GM21360 (cell line): ENCODE measurements at regions not wholly inside any gene's neighbourhood (a gene's known extent, or its start where the extent isn't known, plus 50 kb on each side); places are given as distances from the start of the nearest gene placed in this dataset.
"Not testable (repeated sequence)": the region's sequence is repeated elsewhere in the genome, so short reads cannot be mapped to it uniquely, and the experiment has no call there.

Experiments used
- ATAC-seq: cut with Tn5 transposase; IDR thresholded peaks from one replicate; pipeline ENCODE4 v1.9.1; 2021; ENCODE audit warnings: mild to moderate bottlenecking, moderate library complexity; ENCODE audit not compliant: unreplicated experiment

GRCh38 chr3:26763723-26764122 is 141.2 kb downstream of the LRRC3B start:
- ATAC-seq: no peak

GRCh38 chr3:26766031-26766430 is 143.5 kb downstream of the LRRC3B start:
- no peak for ATAC-seq

GRCh38 chr3:26768068-26768651 is 145.6 kb downstream of the LRRC3B start:
- no peak for ATAC-seq

GRCh38 chr3:26799679-26800317 is 177.2 kb downstream of the LRRC3B start:
- ATAC-seq: no peak

GRCh38 chr3:26807272-26807671 is 184.7 kb downstream of the LRRC3B start:
- no peak for ATAC-seq

- ATAC-seq: no peak
Observed at GRCh38 chr3:26825454-26825853, 202.9 kb downstream of the LRRC3B start.

GRCh38 chr3:26827169-26827568 is 204.6 kb downstream of the LRRC3B start:
- no peak for ATAC-seq

- no peak for ATAC-seq
Observed at GRCh38 chr3:26838026-26838425, 215.5 kb downstream of the LRRC3B start.

- ATAC-seq: no peak
Observed at GRCh38 chr3:26839001-26839400, 216.4 kb downstream of the LRRC3B start.

GRCh38 chr3:26840272-26840870 is 217.8 kb downstream of the LRRC3B start:
- no peak for ATAC-seq

- no peak for ATAC-seq
Observed at GRCh38 chr3:26845194-26845593, 222.6 kb downstream of the LRRC3B start.

- no peak for ATAC-seq
Observed at GRCh38 chr3:26847680-26848079, 225.1 kb downstream of the LRRC3B start.

- ATAC-seq: no peak
Observed at GRCh38 chr3:26894443-26894842, 271.9 kb downstream of the LRRC3B start.

GRCh38 chr3:26915208-26915607 is 292.6 kb downstream of the LRRC3B start:
- no peak for ATAC-seq

GRCh38 chr3:26920646-26921478 is 298.3 kb downstream of the LRRC3B start:
- no peak for ATAC-seq

- no peak for ATAC-seq
Observed at GRCh38 chr3:26931896-26932295, 309.3 kb downstream of the LRRC3B start.

- ATAC-seq: no peak
Observed at GRCh38 chr3:26932752-26933151, 310.2 kb downstream of the LRRC3B start.

GRCh38 chr3:26945480-26945879 is 322.9 kb downstream of the LRRC3B start:
- ATAC-seq: not testable (repeated sequence)

GRCh38 chr3:26960382-26960781 is 337.8 kb downstream of the LRRC3B start:
- ATAC-seq: no peak

GRCh38 chr3:26962492-26963360 is 340.2 kb downstream of the LRRC3B start:
- ATAC-seq: peak; percentile 96

- ATAC-seq: no peak
Observed at GRCh38 chr3:26963361-26963743, 340.8 kb downstream of the LRRC3B start.
